HAP-1 (cell line): ENCODE measurements at regions not wholly inside any gene's neighbourhood (a gene's known extent, or its start where the extent isn't known, plus 50 kb on each side); places are given as distances from the start of the nearest gene placed in this dataset.
"Not testable (repeated sequence)": the region's sequence is repeated elsewhere in the genome, so short reads cannot be mapped to it uniquely, and the experiment has no call there.

Source experiments
- DNase-seq, 2 experiments: peaks; one replicate each; pipeline ENCODE4 v3.0.0-alpha.2; 2016 to 2020; ENCODE audit warnings: low spot score in 2 of 2
- H3K27me3 ChIP-seq: fragments of 250-450 bp; sonication (Bioruptor Pico); 2 replicates; pipeline ENCODE4 v1.5.1; 2020; ENCODE audit warnings: low read depth, mild to moderate bottlenecking, moderate library complexity
- H3K36me3 ChIP-seq: fragments of 250-450 bp; sonication (Bioruptor Pico); replicated peaks from 2 replicates; pipeline ENCODE4 v1.5.1; 2020; ENCODE audit warnings: mild to moderate bottlenecking
- H3K4me1 ChIP-seq: fragments of 250-450 bp; sonication (Bioruptor Pico); 2 replicates; pipeline ENCODE4 v1.5.1; 2020; ENCODE audit warnings: mild to moderate bottlenecking
- H3K4me3 ChIP-seq: fragments of 250-450 bp; sonication (Bioruptor Pico); 2 replicates; pipeline ENCODE4 v1.5.1; 2020; ENCODE audit warnings: mild to moderate bottlenecking, moderate library complexity
- H3K9me3 ChIP-seq: fragments of 250-450 bp; sonication (Bioruptor Pico); 2 replicates; pipeline ENCODE4 v1.5.1; 2020; ENCODE audit warnings: mild to moderate bottlenecking, moderate library complexity
- in situ Hi-C: fragments of 300-500 bp; cut with MboI; formaldehyde crosslinking; loops from 3 replicates; pipeline ENCODE4 v1.14.3; 2020; ENCODE audit warnings: low sequenced_read_pairs, inconsistent platforms, mixed read lengths

GRCh38 chr9:88874391-88874790 lies 116.9 kb upstream of the S1PR3 start:
- Histone ChIP-seq H3K27me3 (no peaks in the 10 kb centered on the region), H3K4me3 (no peak overlapping the region), H3K36me3 (no peaks in the 10 kb centered on the region), H3K9me3 (no peaks in the 10 kb centered on the region), H3K4me1 (no peaks in the 10 kb centered on the region)
- DNase-seq = no peak
- in situ Hi-C loops = no loop called here

GRCh38 chr9:88875400-88876120 lies 115.7 kb upstream of the S1PR3 start:
- no peaks in the 10 kb centered on the region for H3K4me1 ChIP-seq
- no peaks in the 10 kb centered on the region for H3K36me3 ChIP-seq
- in situ Hi-C loops = no loop called here
- H3K4me3 ChIP-seq = no peak overlapping the region
- no peak for DNase-seq
- H3K9me3 ChIP-seq = no peaks in the 10 kb centered on the region
- no peaks in the 10 kb centered on the region for H3K27me3 ChIP-seq

GRCh38 chr9:88880199-88880598 lies 111.1 kb upstream of the S1PR3 start:
- in situ Hi-C loops = no loop called here
- H3K27me3 ChIP-seq = no peaks in the 10 kb centered on the region
- no peak for DNase-seq
- H3K4me3 ChIP-seq = no peak overlapping the region
- no peaks in the 10 kb centered on the region for H3K4me1 ChIP-seq
- H3K36me3 ChIP-seq = no peaks in the 10 kb centered on the region
- H3K9me3 ChIP-seq = no peaks in the 10 kb centered on the region

GRCh38 chr9:88884291-88884690 lies 107.0 kb upstream of the S1PR3 start:
- H3K9me3 ChIP-seq, DNase-seq, H3K4me1 ChIP-seq, H3K27me3 ChIP-seq, H3K36me3 ChIP-seq, H3K4me3 ChIP-seq, in situ Hi-C loops: not testable (repeated sequence)

DNA sequence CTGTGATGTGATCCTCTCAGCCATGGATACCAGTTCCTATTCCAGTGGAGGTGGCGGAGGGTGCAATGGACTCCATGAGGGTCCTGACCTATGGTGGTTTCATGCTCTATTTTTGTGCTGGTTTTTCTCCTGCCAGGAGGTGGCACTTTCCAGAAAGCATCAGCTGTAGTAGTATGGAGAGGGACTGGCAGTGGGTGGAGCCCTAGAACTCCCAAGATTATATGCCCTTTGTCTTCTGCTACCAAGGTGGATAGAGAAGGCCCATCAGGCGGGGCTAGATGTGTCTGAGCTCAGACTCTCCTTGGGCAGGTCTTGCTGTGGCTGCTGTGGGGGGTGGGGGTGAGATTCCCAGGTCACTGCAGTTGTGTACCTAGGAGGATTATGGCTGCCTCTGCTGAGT lies 104.5 kb upstream of the S1PR3 start:
- in situ Hi-C loops, DNase-seq, H3K36me3 ChIP-seq, H3K9me3 ChIP-seq, H3K4me3 ChIP-seq, H3K4me1 ChIP-seq, H3K27me3 ChIP-seq: not testable (repeated sequence)

GRCh38 chr9:88889386-88889785 lies 101.9 kb upstream of the S1PR3 start:
- H3K27me3 ChIP-seq = no peaks in the 10 kb centered on the region
- no peaks in the 10 kb centered on the region for H3K36me3 ChIP-seq
- in situ Hi-C loops = no loop called here
- H3K9me3 ChIP-seq = no peaks in the 10 kb centered on the region
- H3K4me3 ChIP-seq = no peak overlapping the region
- H3K4me1 ChIP-seq = no peaks in the 10 kb centered on the region
- DNase-seq = no peak

DNA sequence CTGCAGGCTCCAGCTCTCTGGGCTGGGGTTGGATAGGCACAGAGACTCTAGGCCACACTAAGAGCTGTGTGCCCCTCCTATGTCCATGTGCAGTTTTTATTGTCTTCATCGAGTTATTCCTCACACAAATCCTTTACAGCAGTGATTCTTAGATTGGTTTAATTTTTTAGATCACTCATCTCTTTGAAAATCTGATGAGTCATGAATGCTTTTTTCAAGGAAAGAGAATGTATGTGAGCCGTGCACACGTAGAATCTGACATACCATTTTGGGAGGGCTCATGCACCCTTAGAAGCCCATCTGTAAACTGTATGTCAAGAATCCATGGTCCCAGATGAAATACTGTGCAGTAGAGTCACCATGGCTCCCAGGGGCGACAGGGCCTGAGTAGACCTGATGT lies 100.7 kb upstream of the S1PR3 start:
- Histone ChIP-seq H3K4me3 (no peak overlapping the region), H3K27me3 (no peaks in the 10 kb centered on the region), H3K4me1 (no peaks in the 10 kb centered on the region), H3K9me3 (no peaks in the 10 kb centered on the region), H3K36me3 (no peaks in the 10 kb centered on the region)
- no peak for DNase-seq
- in situ Hi-C loops = no loop called here

GRCh38 chr9:88891040-88891439 lies 100.2 kb upstream of the S1PR3 start:
- H3K9me3 ChIP-seq = no peaks in the 10 kb centered on the region
- H3K27me3 ChIP-seq = no peaks in the 10 kb centered on the region
- no peak overlapping the region for H3K4me3 ChIP-seq
- no peaks in the 10 kb centered on the region for H3K36me3 ChIP-seq
- in situ Hi-C loops = no loop called here
- no peak for DNase-seq
- no peaks in the 10 kb centered on the region for H3K4me1 ChIP-seq

DNA sequence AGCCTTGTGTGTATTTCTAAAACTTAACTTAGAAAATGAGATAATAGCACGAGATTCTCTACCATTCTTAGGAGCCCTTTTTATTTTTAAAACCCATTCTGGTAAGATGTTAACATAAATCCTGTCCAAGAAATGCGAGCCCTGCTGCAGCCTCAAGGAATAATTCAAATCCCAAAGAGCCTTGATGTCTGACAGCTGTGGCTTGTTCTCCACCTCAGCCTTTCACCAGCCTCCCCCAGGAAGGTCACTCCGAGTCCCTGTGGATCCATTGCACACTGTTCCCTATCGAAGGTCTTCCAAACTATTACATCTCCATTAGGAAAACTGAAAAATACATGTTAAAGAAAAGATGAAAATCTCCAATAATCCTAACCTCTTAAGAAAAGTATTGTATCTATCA lies 98.5 kb upstream of the S1PR3 start:
- Histone ChIP-seq H3K27me3 (no peaks in the 10 kb centered on the region), H3K4me1 (no peaks in the 10 kb centered on the region), H3K9me3 (no peaks in the 10 kb centered on the region), H3K4me3 (no peak overlapping the region), H3K36me3 (no peaks in the 10 kb centered on the region)
- no peak for DNase-seq
- in situ Hi-C loops = no loop called here

- H3K36me3 ChIP-seq = no peaks in the 10 kb centered on the region
- in situ Hi-C loops = no loop called here
- no peaks in the 10 kb centered on the region for H3K27me3 ChIP-seq
- DNase-seq = no peak
- no peaks in the 10 kb centered on the region for H3K4me1 ChIP-seq
- no peak overlapping the region for H3K4me3 ChIP-seq
- no peaks in the 10 kb centered on the region for H3K9me3 ChIP-seq
These were observed 94.2 kb upstream of the S1PR3 start for GRCh38 chr9:88897081-88897480.

DNA sequence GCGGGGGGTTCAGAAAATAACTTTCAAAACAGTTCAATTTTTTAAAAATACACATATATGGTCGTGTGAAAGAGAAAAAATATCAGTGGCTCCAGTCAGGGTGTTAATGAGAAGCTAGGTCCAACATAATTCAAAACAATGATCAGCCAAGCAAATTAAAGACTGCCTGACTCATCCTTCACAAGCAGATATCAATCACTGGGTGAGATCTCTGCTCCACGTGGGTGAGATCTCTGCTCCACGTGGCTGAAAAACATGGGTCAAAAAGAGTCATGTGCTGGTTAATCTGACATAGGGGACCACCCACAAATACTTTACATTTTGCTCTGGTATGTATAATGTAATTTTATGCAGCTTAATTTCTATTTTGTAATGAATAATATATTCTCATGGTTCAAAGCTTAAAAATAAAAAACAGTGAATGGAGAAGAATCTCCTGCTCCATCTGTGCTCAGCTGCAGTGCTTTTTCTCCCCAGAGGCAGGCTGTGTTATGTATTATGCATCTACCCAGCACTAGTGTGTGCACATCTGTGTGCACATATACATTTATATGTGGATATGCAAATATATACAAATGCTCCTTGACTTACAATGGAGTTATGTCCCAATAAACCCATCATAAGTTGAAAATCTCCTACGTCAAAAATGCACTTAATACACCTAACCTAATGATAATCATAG lies 93.1 kb upstream of the S1PR3 start:
- no peak for DNase-seq
- Histone ChIP-seq H3K36me3 (no peaks in the 10 kb centered on the region), H3K27me3 (no peaks in the 10 kb centered on the region), H3K4me3 (no peak overlapping the region), H3K9me3 (no peaks in the 10 kb centered on the region), H3K4me1 (no peaks in the 10 kb centered on the region)
- in situ Hi-C loops = no loop called here

- no peaks in the 10 kb centered on the region for H3K27me3 ChIP-seq
- in situ Hi-C loops = no loop called here
- H3K36me3 ChIP-seq = no peaks in the 10 kb centered on the region
- DNase-seq = no peak
- no peak overlapping the region for H3K4me3 ChIP-seq
- H3K9me3 ChIP-seq = no peaks in the 10 kb centered on the region
- H3K4me1 ChIP-seq = no peaks in the 10 kb centered on the region
These were observed 85.8 kb upstream of the S1PR3 start for GRCh38 chr9:88905506-88905905.

- Histone ChIP-seq H3K27me3 (no peaks in the 10 kb centered on the region), H3K4me3 (no peak overlapping the region), H3K9me3 (no peaks in the 10 kb centered on the region), H3K36me3 (no peaks in the 10 kb centered on the region), H3K4me1 (no peaks in the 10 kb centered on the region)
- no peak for DNase-seq
- in situ Hi-C loops = no loop called here
These were observed 75.4 kb upstream of the S1PR3 start for GRCh38 chr9:88915916-88916315.

GRCh38 chr9:88916894-88917293 lies 74.4 kb upstream of the S1PR3 start:
- Histone ChIP-seq H3K36me3 (no peaks in the 10 kb centered on the region), H3K9me3 (no peaks in the 10 kb centered on the region), H3K27me3 (no peaks in the 10 kb centered on the region), H3K4me3 (no peak overlapping the region), H3K4me1 (no peaks in the 10 kb centered on the region)
- in situ Hi-C loops = no loop called here
- no peak for DNase-seq

- Histone ChIP-seq H3K27me3 (no peaks in the 10 kb centered on the region), H3K9me3 (no peaks in the 10 kb centered on the region), H3K4me1 (no peaks in the 10 kb centered on the region), H3K36me3 (no peaks in the 10 kb centered on the region), H3K4me3 (no peak overlapping the region)
- in situ Hi-C loops = no loop called here
- DNase-seq = no peak
These were observed 73.9 kb upstream of the S1PR3 start for GRCh38 chr9:88917375-88917774.
